ENCODE measurements at regions not wholly inside any gene's neighbourhood (a gene's known extent, or its start where the extent isn't known, plus 50 kb on each side); places are given as distances from the start of the nearest gene placed in this dataset.

DNA sequence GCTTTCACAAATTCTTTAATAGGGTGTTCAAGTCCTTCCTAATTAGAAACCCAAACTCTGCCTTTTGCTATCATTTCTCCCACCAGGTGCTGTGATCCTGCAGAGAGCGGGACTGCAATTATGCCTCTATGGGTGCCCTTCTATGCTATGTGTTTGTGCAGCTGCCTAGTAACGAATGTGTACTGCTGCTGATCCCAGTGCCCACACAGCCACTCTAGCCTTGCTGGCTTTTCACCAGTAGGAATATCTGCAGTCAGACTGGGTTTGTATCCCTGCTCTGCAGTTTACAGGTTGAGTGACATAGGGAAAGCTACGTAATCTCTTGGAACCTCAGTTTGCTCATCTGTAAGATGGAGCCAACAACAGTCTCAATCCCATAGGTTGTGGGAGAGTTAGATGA, 179.6 kb upstream of the IRX3 start:
- TF ChIP-seq, protein P1, sequence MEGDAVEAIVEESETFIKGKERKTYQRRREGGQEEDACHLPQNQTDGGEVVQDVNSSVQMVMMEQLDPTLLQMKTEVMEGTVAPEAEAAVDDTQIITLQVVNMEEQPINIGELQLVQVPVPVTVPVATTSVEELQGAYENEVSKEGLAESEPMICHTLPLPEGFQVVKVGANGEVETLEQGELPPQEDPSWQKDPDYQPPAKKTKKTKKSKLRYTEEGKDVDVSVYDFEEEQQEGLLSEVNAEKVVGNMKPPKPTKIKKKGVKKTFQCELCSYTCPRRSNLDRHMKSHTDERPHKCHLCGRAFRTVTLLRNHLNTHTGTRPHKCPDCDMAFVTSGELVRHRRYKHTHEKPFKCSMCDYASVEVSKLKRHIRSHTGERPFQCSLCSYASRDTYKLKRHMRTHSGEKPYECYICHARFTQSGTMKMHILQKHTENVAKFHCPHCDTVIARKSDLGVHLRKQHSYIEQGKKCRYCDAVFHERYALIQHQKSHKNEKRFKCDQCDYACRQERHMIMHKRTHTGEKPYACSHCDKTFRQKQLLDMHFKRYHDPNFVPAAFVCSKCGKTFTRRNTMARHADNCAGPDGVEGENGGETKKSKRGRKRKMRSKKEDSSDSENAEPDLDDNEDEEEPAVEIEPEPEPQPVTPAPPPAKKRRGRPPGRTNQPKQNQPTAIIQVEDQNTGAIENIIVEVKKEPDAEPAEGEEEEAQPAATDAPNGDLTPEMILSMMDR (IDR thresholded peaks at IDR 0.05), result no peak
- no peak for TF ChIP-seq ZFX (IDR thresholded peaks at IDR 0.05; ENCODE audit: borderline replicate concordance)
